GM21390 (cell line): ENCODE measurements at regions not wholly inside any gene's neighbourhood (a gene's known extent, or its start where the extent isn't known, plus 50 kb on each side); places are given as distances from the start of the nearest gene placed in this dataset.
A peak's percentile ranks its signal among the peaks of the same experiment; 100 is the strongest.

Source experiments
- ATAC-seq: cut with Tn5 transposase; IDR thresholded peaks from one replicate; pipeline ENCODE4 v1.9.1; 2021; ENCODE audit not compliant: unreplicated experiment

- no peak for ATAC-seq
These were observed 439.9 kb upstream of the TGFBR2 start for GRCh38 chr3:30166535-30166934.

- no peak for ATAC-seq
These were observed 438.8 kb upstream of the TGFBR2 start for GRCh38 chr3:30167541-30168011.

- no peak for ATAC-seq
These were observed 436.9 kb upstream of the TGFBR2 start for GRCh38 chr3:30169487-30169886.

GRCh38 chr3:30170681-30171438 lies 435.5 kb upstream of the TGFBR2 start:
- ATAC-seq = no peak

- ATAC-seq = no peak
These were observed 432.0 kb upstream of the TGFBR2 start for GRCh38 chr3:30174357-30174756.

- ATAC-seq = no peak
These were observed 425.9 kb upstream of the TGFBR2 start for GRCh38 chr3:30180310-30181177.

GRCh38 chr3:30181178-30181465 lies 425.3 kb upstream of the TGFBR2 start:
- no peak for ATAC-seq

- no peak for ATAC-seq
These were observed 424.8 kb upstream of the TGFBR2 start for GRCh38 chr3:30181581-30181980.

GRCh38 chr3:30183421-30183820 lies 423.0 kb upstream of the TGFBR2 start:
- ATAC-seq = no peak

- no peak for ATAC-seq
These were observed 422.1 kb upstream of the TGFBR2 start for GRCh38 chr3:30184091-30184810.

GRCh38 chr3:30185872-30186271 lies 420.5 kb upstream of the TGFBR2 start:
- ATAC-seq = no peak

- ATAC-seq = no peak
These were observed 419.6 kb upstream of the TGFBR2 start for GRCh38 chr3:30186741-30187219.

- no peak for ATAC-seq
These were observed 419.0 kb upstream of the TGFBR2 start for GRCh38 chr3:30187366-30187765.

GRCh38 chr3:30188713-30189112 lies 417.7 kb upstream of the TGFBR2 start:
- no peak for ATAC-seq

GRCh38 chr3:30189900-30190299 lies 416.5 kb upstream of the TGFBR2 start:
- no peak for ATAC-seq

- ATAC-seq = no peak
These were observed 412.8 kb upstream of the TGFBR2 start for GRCh38 chr3:30193625-30194044.

- ATAC-seq = no peak
These were observed 411.0 kb upstream of the TGFBR2 start for GRCh38 chr3:30195352-30195751.

- no peak for ATAC-seq
These were observed 408.2 kb upstream of the TGFBR2 start for GRCh38 chr3:30198162-30198561.

- ATAC-seq = peak; percentile 72
These were observed 407.2 kb upstream of the TGFBR2 start for GRCh38 chr3:30199096-30199759.

- ATAC-seq = no peak
These were observed 406.5 kb upstream of the TGFBR2 start for GRCh38 chr3:30199855-30200254.

GRCh38 chr3:30201715-30202114 lies 404.7 kb upstream of the TGFBR2 start:
- ATAC-seq = no peak
